ENCODE measurements at regions not wholly inside any gene's neighbourhood (a gene's known extent, or its start where the extent isn't known, plus 50 kb on each side); places are given as distances from the start of the nearest gene placed in this dataset.
A peak's percentile ranks its signal among the peaks of the same experiment; 100 is the strongest.
"Not testable (repeated sequence)": the region's sequence is repeated elsewhere in the genome, so short reads cannot be mapped to it uniquely, and the experiment has no call there.

DNA sequence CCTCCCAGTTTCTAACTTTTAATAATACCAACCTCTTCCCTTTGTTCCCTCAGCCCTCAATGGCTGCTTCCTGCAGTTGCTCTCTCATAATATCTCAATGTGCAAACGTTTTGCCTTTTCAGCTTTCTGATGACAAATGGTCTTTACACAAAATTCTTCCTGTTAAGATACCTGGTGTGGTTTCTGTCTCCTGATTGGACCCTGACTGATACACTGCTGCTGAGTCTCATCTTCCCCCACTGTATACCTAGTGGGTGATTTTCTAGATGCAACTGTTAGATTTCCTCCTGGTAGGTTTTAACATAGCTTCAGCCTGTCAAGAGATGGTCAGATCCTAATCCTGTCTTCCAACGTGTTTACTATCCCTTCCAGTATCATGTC is 147.9 kb upstream of the TOP1 start:
- Mint-ChIP-seq H3K27ac (ENCODE audit: unreplicated experiment) (no peak overlapping the region), H3K27me3 (ENCODE audit: unreplicated experiment) (peaks cover 73% of the 10 kb centered on the region), H3K9me3 (ENCODE audit: low read depth, unreplicated experiment) (peaks cover 4% of the 10 kb centered on the region), H3K36me3 (ENCODE audit: insufficient read depth, unreplicated experiment) (no peaks in the 10 kb centered on the region), H3K4me1 (ENCODE audit: low read depth, unreplicated experiment) (no peaks in the 10 kb centered on the region), H3K4me3 (ENCODE audit: low read depth, unreplicated experiment) (no peak overlapping the region)
- TF ChIP-seq, protein P1, sequence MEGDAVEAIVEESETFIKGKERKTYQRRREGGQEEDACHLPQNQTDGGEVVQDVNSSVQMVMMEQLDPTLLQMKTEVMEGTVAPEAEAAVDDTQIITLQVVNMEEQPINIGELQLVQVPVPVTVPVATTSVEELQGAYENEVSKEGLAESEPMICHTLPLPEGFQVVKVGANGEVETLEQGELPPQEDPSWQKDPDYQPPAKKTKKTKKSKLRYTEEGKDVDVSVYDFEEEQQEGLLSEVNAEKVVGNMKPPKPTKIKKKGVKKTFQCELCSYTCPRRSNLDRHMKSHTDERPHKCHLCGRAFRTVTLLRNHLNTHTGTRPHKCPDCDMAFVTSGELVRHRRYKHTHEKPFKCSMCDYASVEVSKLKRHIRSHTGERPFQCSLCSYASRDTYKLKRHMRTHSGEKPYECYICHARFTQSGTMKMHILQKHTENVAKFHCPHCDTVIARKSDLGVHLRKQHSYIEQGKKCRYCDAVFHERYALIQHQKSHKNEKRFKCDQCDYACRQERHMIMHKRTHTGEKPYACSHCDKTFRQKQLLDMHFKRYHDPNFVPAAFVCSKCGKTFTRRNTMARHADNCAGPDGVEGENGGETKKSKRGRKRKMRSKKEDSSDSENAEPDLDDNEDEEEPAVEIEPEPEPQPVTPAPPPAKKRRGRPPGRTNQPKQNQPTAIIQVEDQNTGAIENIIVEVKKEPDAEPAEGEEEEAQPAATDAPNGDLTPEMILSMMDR (IDR thresholded peaks at IDR 0.05; ENCODE audit: unreplicated experiment) = no peak
- BruUV-seq (replicated peaks) = no TSS peak
- CTCF ChIA-PET = interaction anchor here (0.6 to 2.1 kb wide), 2 partner anchors 82 to 823 kb away, joined by 3 to 6 read pairs; no protein-coding TSS in a partner anchor
- DNase-seq = no peak
- intact Hi-C loops (cut with micrococcal nuclease; ENCODE audit: unreplicated experiment) = no loop called here

DNA sequence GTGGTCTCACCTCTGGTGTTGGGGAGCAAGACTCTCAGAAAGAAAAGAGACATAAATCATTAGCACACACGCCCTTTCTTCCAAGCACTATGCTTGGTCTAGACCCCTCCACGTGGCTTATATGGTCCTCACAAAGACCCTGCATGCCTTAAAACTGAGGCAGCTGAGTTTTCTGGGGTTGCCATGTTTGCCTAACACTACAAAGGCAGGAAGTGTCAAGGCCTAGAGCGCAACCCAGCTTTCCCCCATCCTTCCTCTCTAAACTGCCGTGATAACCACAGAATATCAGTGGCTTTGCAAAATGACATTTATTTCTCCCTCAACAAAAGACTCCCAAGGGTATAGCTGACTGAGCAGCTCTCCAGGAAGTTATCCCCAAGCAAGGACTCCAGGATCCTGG is 146.5 kb upstream of the TOP1 start:
- CTCF ChIA-PET = interaction anchor here (0.7 to 0.9 kb wide), 2 partner anchors 10 to 185 kb away, joined by 3 to 9 read pairs; no protein-coding TSS in a partner anchor
- Mint-ChIP-seq H3K4me1 (ENCODE audit: low read depth, unreplicated experiment) (no peaks in the 10 kb centered on the region), H3K27me3 (ENCODE audit: unreplicated experiment) (peaks cover 85% of the 10 kb centered on the region), H3K36me3 (ENCODE audit: insufficient read depth, unreplicated experiment) (no peaks in the 10 kb centered on the region), H3K27ac (ENCODE audit: unreplicated experiment) (no peak overlapping the region), H3K4me3 (ENCODE audit: low read depth, unreplicated experiment) (no peak overlapping the region), H3K9me3 (ENCODE audit: low read depth, unreplicated experiment) (peaks cover 4% of the 10 kb centered on the region)
- TF ChIP-seq, protein P1 (IDR thresholded peaks at IDR 0.05; ENCODE audit: unreplicated experiment) = no peak
- DNase-seq = no peak
- BruUV-seq (replicated peaks) = no TSS peak
- intact Hi-C loops (cut with micrococcal nuclease; ENCODE audit: unreplicated experiment) = no loop called here

DNA sequence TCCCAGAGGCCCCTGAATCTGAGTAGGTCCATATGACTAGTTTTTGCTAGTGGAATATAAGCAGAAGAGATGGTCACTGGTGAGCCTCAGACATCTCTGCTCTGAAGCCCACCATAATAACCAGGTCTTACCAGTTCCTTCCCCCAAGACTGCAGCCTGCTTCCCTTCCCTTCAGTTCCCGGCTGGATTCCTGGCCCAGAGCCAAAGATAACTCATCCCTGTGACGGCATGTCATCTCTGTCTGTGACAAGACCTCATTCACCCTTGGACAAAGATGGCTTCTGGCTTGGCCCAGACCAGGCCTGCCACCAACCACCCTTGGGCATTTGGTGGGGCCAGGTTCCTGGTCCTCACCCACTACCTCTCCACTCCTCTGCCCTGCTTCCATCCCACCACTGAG is 145.5 kb upstream of the TOP1 start:
- Mint-ChIP-seq H3K27me3 (ENCODE audit: unreplicated experiment) (peaks cover 85% of the 10 kb centered on the region), H3K4me3 (ENCODE audit: low read depth, unreplicated experiment) (no peak overlapping the region), H3K27ac (ENCODE audit: unreplicated experiment) (no peak overlapping the region), H3K4me1 (ENCODE audit: low read depth, unreplicated experiment) (no peaks in the 10 kb centered on the region), H3K36me3 (ENCODE audit: insufficient read depth, unreplicated experiment) (no peaks in the 10 kb centered on the region), H3K9me3 (ENCODE audit: low read depth, unreplicated experiment) (peaks cover 4% of the 10 kb centered on the region)
- intact Hi-C loops (cut with micrococcal nuclease; ENCODE audit: unreplicated experiment) = no loop called here
- BruUV-seq (replicated peaks) = no TSS peak
- no peak for DNase-seq
- CTCF ChIA-PET = interaction anchor here (0.9 kb wide), 1 partner anchor 9 kb away, joined by 3 read pairs; no protein-coding TSS in a partner anchor
- TF ChIP-seq, protein P1 (IDR thresholded peaks at IDR 0.05; ENCODE audit: unreplicated experiment) = no peak

DNA sequence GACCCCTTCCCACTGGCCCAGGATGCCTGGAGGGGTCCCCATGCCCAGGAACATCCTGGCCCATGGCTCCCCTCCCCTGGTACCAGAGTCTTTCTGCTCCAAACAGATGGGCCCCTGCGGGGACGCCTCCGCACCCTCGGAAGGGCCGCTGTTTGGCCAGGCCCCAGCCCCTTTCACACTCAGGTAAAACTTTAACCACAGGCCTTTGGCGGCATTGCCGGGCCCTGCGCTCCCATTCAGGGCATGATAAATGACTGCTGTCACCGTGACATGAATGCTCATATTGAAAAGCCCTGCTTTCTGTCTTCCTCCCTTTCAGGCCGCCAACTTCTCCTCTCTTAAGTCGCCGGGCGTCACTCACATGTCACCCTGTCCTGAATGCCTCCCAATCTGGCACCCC is 141.5 kb upstream of the TOP1 start:
- H3K4me3 Mint-ChIP-seq (ENCODE audit: low read depth, unreplicated experiment) = no peak overlapping the region
- H3K27me3 Mint-ChIP-seq (ENCODE audit: unreplicated experiment) = peaks cover 95% of the 10 kb centered on the region
- DNase-seq = peak; percentile 13

DNA sequence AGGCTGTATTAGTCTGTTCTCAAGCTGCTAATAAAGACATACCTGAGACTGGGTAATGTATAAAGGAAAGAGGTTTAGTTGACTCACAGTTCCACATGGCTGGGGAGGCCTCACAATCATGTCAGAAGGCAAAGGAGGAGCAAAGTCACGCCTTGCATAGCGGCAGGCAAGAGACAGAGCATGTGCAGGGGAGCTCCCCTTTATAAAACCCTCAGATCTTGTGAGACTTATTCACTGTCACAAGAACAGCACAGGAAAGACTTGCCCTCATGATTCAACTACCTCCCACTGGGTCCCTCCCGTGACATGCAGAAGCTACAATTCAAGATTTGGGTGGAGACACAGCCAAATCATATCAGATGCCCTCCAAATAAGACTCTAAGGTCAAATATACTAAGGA is 139.4 kb upstream of the TOP1 start:
- CTCF ChIA-PET; H3K4me1 Mint-ChIP-seq (ENCODE audit: low read depth, unreplicated experiment); H3K4me3 Mint-ChIP-seq (ENCODE audit: low read depth, unreplicated experiment); H3K36me3 Mint-ChIP-seq (ENCODE audit: insufficient read depth, unreplicated experiment); intact Hi-C loops (cut with micrococcal nuclease; ENCODE audit: unreplicated experiment); DNase-seq; H3K9me3 Mint-ChIP-seq (ENCODE audit: low read depth, unreplicated experiment); BruUV-seq (replicated peaks); H3K27ac Mint-ChIP-seq (ENCODE audit: unreplicated experiment): not testable (repeated sequence)
- peaks cover 94% of the 10 kb centered on the region for H3K27me3 Mint-ChIP-seq (ENCODE audit: unreplicated experiment)

More for the DNA sequence above, 141.5 kb upstream of the TOP1 start:
- Mint-ChIP-seq H3K36me3 (ENCODE audit: insufficient read depth, unreplicated experiment) (no peaks in the 10 kb centered on the region), H3K4me1 (ENCODE audit: low read depth, unreplicated experiment) (no peaks in the 10 kb centered on the region), H3K27ac (ENCODE audit: unreplicated experiment) (no peak overlapping the region), H3K9me3 (ENCODE audit: low read depth, unreplicated experiment) (no peaks in the 10 kb centered on the region)
- intact Hi-C loops (cut with micrococcal nuclease; ENCODE audit: unreplicated experiment) = no loop called here
- TF ChIP-seq, protein P1 (IDR thresholded peaks at IDR 0.05; ENCODE audit: unreplicated experiment) = no peak
- CTCF ChIA-PET = interaction anchor here (0.6 to 0.7 kb wide), 2 partner anchors 111 to 168 kb away, joined by 3 to 4 read pairs; no protein-coding TSS in a partner anchor
- BruUV-seq (replicated peaks) = no TSS peak

All from Calu3 (cell line).